GM23338 (cell line): ENCODE measurements at regions not wholly inside any gene's neighbourhood (a gene's known extent, or its start where the extent isn't known, plus 50 kb on each side); places are given as distances from the start of the nearest gene placed in this dataset.
"Not testable (repeated sequence)": the region's sequence is repeated elsewhere in the genome, so short reads cannot be mapped to it uniquely, and the experiment has no call there.

Experiments
- ATAC-seq: fragments of 200-7000 bp; cut with Tn5 transposase; 3 replicates; pipeline ENCODE4 v1.9.1; 2020
- DNase-seq: peaks from one replicate; pipeline ENCODE4 v3.0.0-alpha.2; 2015; ENCODE audit warnings: low spot score
- H2AFZ ChIP-seq: fragments of 200-600 bp; sonication (generic); 2 replicates; pipeline ENCODE4 v1.8.0; 2016; ENCODE audit warnings: antibody characterized with exemption, mild to moderate bottlenecking, moderate library complexity
- H3F3A ChIP-seq: fragments of 200-600 bp; sonication (generic); replicated peaks from 2 replicates; pipeline ENCODE4 v1.8.0; 2017; ENCODE audit warnings: antibody characterized with exemption, mixed run types, low read depth
- H3K27ac ChIP-seq: fragments of 200-600 bp; sonication (generic); 2 replicates; pipeline ENCODE4 v1.6.1; 2016; ENCODE audit warnings: low read depth
- H3K27me3 ChIP-seq: fragments of 200-600 bp; sonication (generic); 2 replicates; pipeline ENCODE4 v1.8.0; 2016; ENCODE audit warnings: mild to moderate bottlenecking, mixed run types, moderate library complexity; ENCODE audit not compliant: insufficient read depth
- H3K36me3 ChIP-seq: fragments of 200-600 bp; sonication (generic); 2 replicates; pipeline ENCODE4 v1.8.0; 2016; ENCODE audit warnings: mild to moderate bottlenecking; ENCODE audit not compliant: insufficient read depth
- H3K4me1 ChIP-seq: fragments of 200-600 bp; sonication (generic); 2 replicates; pipeline ENCODE4 v1.8.0; 2016; ENCODE audit warnings: mild to moderate bottlenecking, moderate library complexity; ENCODE audit not compliant: insufficient read depth
- H3K4me2 ChIP-seq: fragments of 200-600 bp; sonication (generic); 2 replicates; pipeline ENCODE4 v1.7.1; 2017; ENCODE audit warnings: mixed run types
- H3K4me3 ChIP-seq: fragments of 200-600 bp; sonication (generic); 2 replicates; pipeline ENCODE4 v1.6.1; 2016; ENCODE audit warnings: mixed run types
- H3K79me2 ChIP-seq: fragments of 200-600 bp; sonication (generic); replicated peaks from 2 replicates; pipeline ENCODE4 v1.8.0; 2017; ENCODE audit warnings: mild to moderate bottlenecking; ENCODE audit not compliant: insufficient read depth
- H3K9me2 ChIP-seq: fragments of 200-600 bp; sonication (generic); 2 replicates; pipeline ENCODE4 v1.8.0; 2017; ENCODE audit not compliant: insufficient read depth
- H4K20me1 ChIP-seq: fragments of 200-600 bp; sonication (generic); replicated peaks from 2 replicates; pipeline ENCODE4 v1.8.0; 2017; ENCODE audit warnings: mild to moderate bottlenecking; ENCODE audit not compliant: insufficient read depth
- H3K27ac Mint-ChIP-seq: 2 replicates; pipeline ENCODE4 v1.8.0; 2020; ENCODE audit warnings: inconsistent platforms, mild to moderate bottlenecking, moderate library complexity, mixed read lengths
- H3K27me3 Mint-ChIP-seq: 3 replicates; pipeline ENCODE4 v1.8.0; 2022; ENCODE audit warnings: low read depth, mild to moderate bottlenecking, moderate library complexity, mixed read lengths, inconsistent platforms; ENCODE audit not compliant: insufficient read depth, poor library complexity
- H3K36me3 Mint-ChIP-seq: 3 replicates; pipeline ENCODE4 v1.8.0; 2021; ENCODE audit warnings: low read depth, mild to moderate bottlenecking, inconsistent platforms, moderate library complexity, mixed read lengths
- H3K4me1 Mint-ChIP-seq: 3 replicates; pipeline ENCODE4 v1.8.0; 2020; ENCODE audit warnings: mild to moderate bottlenecking, inconsistent platforms, mixed read lengths
- H3K4me3 Mint-ChIP-seq: 3 replicates; pipeline ENCODE4 v1.8.0; 2021; ENCODE audit warnings: moderate library complexity, mild to moderate bottlenecking, inconsistent platforms, mixed read lengths
- H3K9me3 Mint-ChIP-seq: 3 replicates; pipeline ENCODE4 v1.8.0; 2020; ENCODE audit warnings: moderate library complexity, mild to moderate bottlenecking, inconsistent platforms, mixed read lengths
- CREB1 ChIP-seq: fragments of 250-450 bp; sonication (Bioruptor Pico); IDR thresholded peaks from 2 replicates; pipeline ENCODE4 v1.5.0; 2020; ENCODE audit warnings: low read depth, mild to moderate bottlenecking, moderate library complexity
- CTCF ChIP-seq, 2 experiments: fragments of 200-600 bp in 1 of 2; sonication (generic) in 1 of 2; conservative IDR thresholded peaks; 2 replicates each; pipeline versions ENCODE4 v1.5.1 to v1.6.1; 2016 to 2017; ENCODE audit warnings: antibody characterized with exemption in 2 of 2, low read depth in 2 of 2, mild to moderate bottlenecking in 2 of 2, moderate library complexity in 1 of 2
- POLR2AphosphoS5 ChIP-seq: IDR thresholded peaks from 2 replicates; pipeline ENCODE4 v1.6.1; 2016; ENCODE audit warnings: antibody characterized with exemption, low read depth
- ZNF114 ChIP-seq: fragments of 250-450 bp; sonication (Bioruptor Pico); IDR thresholded peaks from 2 replicates; pipeline ENCODE4 v1.5.0; 2020; ENCODE audit warnings: mild to moderate bottlenecking, moderate library complexity

- H3K79me2 ChIP-seq = no peaks in the 10 kb centered on the region
- peaks cover 9% of the 10 kb centered on the region for H3K9me2 ChIP-seq
- Mint-ChIP-seq H3K36me3 (peaks cover 52% of the 10 kb centered on the region), H3K4me1 (no peaks in the 10 kb centered on the region), H3K27me3 (peaks cover 8% of the 10 kb centered on the region), H3K4me3 (no peak overlapping the region), H3K27ac (no peak overlapping the region), H3K9me3 (peaks cover 57% of the 10 kb centered on the region)
- no peaks in the 10 kb centered on the region for H3F3A ChIP-seq
- TF ChIP-seq ZNF114 = no peak
- TF ChIP-seq CTCF (conservative IDR thresholded peaks at IDR 0.05; ENCODE audit: low read depth in 2 of 2) = no peak
- H3K27ac ChIP-seq = no peak overlapping the region
- no peak for ATAC-seq
- no peak overlapping the region for H3K4me2 ChIP-seq
- H3K36me3 ChIP-seq = 0 out of 2 replicates have a peak, but pooled peaks cover 4% of the 10 kb centered on the region
- no peaks in the 10 kb centered on the region for H4K20me1 ChIP-seq
- no peaks in the 10 kb centered on the region for H3K27me3 ChIP-seq
- no peak for DNase-seq
- H2AFZ ChIP-seq = no peak overlapping the region
- no peak overlapping the region for H3K4me3 ChIP-seq
- no peaks in the 10 kb centered on the region for H3K4me1 ChIP-seq
Observed at GRCh38 chr2:83879127-83879526, 580.0 kb downstream of the SUCLG1 start.

DNA sequence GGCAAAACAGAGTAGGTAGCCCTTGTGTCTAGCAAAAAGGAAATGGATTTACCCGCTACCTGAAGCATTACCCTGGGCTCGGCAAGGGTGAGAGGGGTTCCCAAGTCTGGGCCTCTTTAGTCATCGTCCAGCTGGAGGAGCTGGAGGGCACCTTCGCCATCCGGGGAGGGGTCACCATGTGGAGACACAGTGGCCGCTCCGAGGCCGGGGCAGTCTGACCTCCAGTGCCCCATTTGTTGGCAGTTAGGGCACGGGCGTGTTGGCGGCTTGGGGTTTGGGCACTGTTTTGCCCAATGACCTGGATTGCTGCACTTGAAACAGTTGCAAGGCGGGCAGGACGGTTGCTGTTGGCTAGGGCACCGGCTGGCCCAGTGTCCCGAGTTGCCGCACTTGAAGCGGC, 581.8 kb downstream of the SUCLG1 start:
- H3K36me3 ChIP-seq, H3K27ac ChIP-seq, H4K20me1 ChIP-seq, H3K79me2 ChIP-seq, ATAC-seq, DNase-seq, H3K4me2 ChIP-seq, H3K27ac Mint-ChIP-seq, H3K4me3 ChIP-seq, H3K9me2 ChIP-seq, H3K4me1 ChIP-seq, H2AFZ ChIP-seq, H3K27me3 Mint-ChIP-seq, H3K27me3 ChIP-seq, H3K4me3 Mint-ChIP-seq, H3K4me1 Mint-ChIP-seq, H3F3A ChIP-seq: not testable (repeated sequence)
- Mint-ChIP-seq H3K9me3 (peaks cover 76% of the 10 kb centered on the region), H3K36me3 (peaks cover 68% of the 10 kb centered on the region)

- Mint-ChIP-seq H3K27ac (no peak overlapping the region), H3K36me3 (peaks cover 68% of the 10 kb centered on the region), H3K27me3 (peaks cover 9% of the 10 kb centered on the region), H3K4me3 (no peak overlapping the region), H3K9me3 (peaks cover 76% of the 10 kb centered on the region), H3K4me1 (no peaks in the 10 kb centered on the region)
- no peak overlapping the region for H3K4me2 ChIP-seq
- H3K79me2 ChIP-seq = no peaks in the 10 kb centered on the region
- no peak overlapping the region for H3K27ac ChIP-seq
- no peaks in the 10 kb centered on the region for H4K20me1 ChIP-seq
- H3K27me3 ChIP-seq = no peaks in the 10 kb centered on the region
- DNase-seq (peak; percentile 41), ATAC-seq (no peak)
- H3K4me1 ChIP-seq = no peaks in the 10 kb centered on the region
- no peak overlapping the region for H2AFZ ChIP-seq
- H3K4me3 ChIP-seq = no peak overlapping the region
- peaks cover 5% of the 10 kb centered on the region for H3K9me2 ChIP-seq
- H3K36me3 ChIP-seq = peaks cover 4% of the 10 kb centered on the region; the same call in 1 of the 2 replicates
- TF ChIP-seq CREB1 (CRISPR knock-in tag) (no peak), POLR2AphosphoS5 (no peak), CTCF (conservative IDR thresholded peaks at IDR 0.05; ENCODE audit: low read depth in 2 of 2) (peak; percentile 36 to 64; a peak in 3 of 4 replicates)
- H3F3A ChIP-seq = no peaks in the 10 kb centered on the region
Observed at GRCh38 chr2:83874712-83875430, 584.2 kb downstream of the SUCLG1 start.
